Right lobe of liver (tissue), 6 donors: ENCODE measurements at regions not wholly inside any gene's neighbourhood (a gene's known extent, or its start where the extent isn't known, plus 50 kb on each side); places are given as distances from the start of the nearest gene placed in this dataset.

Source experiments
- ATAC-seq, 4 donors: fragments of 200-7000 bp; cut with Tn5 transposase; one replicate each; pipeline ENCODE4 v1.9.1; 2020; ENCODE audit warnings: mild to moderate bottlenecking in 4 of 4, moderate library complexity in 4 of 4
- DNase-seq, 3 donors: peaks; one replicate each; pipeline ENCODE4 v3.0.0-alpha.2; 2020
- H3K27ac ChIP-seq, 3 donors: fragments of 200-600 bp; one replicate each; pipeline ENCODE4 v1.8.0; 2022
- H3K27me3 ChIP-seq, 2 donors: fragments of 200-600 bp; one replicate each; pipeline ENCODE4 v1.8.0; 2022
- H3K36me3 ChIP-seq, 4 donors: fragments of 200-600 bp; sonication (generic) in 1 of 4; one replicate each; pipeline versions ENCODE4 v1.5.1 to v1.8.0; 2017 to 2022; ENCODE audit warnings: control low read depth in 1 of 4
- H3K4me1 ChIP-seq, 4 donors: fragments of 200-600 bp; sonication (generic) in 1 of 4; one replicate each; pipeline versions ENCODE4 v1.5.1 to v1.8.0; 2017 to 2022; ENCODE audit warnings: control low read depth in 1 of 4
- H3K4me3 ChIP-seq, 3 donors: fragments of 200-600 bp; one replicate each; pipeline ENCODE4 v1.8.0; 2022
- H3K9me3 ChIP-seq, 4 donors: fragments of 200-600 bp; sonication (generic) in 1 of 4; one replicate each; pipeline versions ENCODE4 v1.5.1 to v1.8.0; 2017 to 2022; ENCODE audit warnings: control low read depth in 1 of 4
- CTCF ChIP-seq, 4 donors: fragments of 200-600 bp in 3 of 4; fragments of 450-650 bp in 1 of 4; IDR thresholded peaks; one replicate each; pipeline versions ENCODE4 v1.5.1 to v1.8.0; 2016 to 2022; ENCODE audit warnings: antibody characterized with exemption in 4 of 4, mild to moderate bottlenecking in 2 of 4
- POLR2A ChIP-seq: fragments of 450-650 bp; IDR thresholded peaks from one replicate; pipeline ENCODE4 v1.6.1; 2017; ENCODE audit warnings: antibody characterized with exemption, mild to moderate bottlenecking
- WGBS: methylation state at CpG from one replicate; pipeline ENCODE4 v1.1.6; 2018; ENCODE audit warnings: low coverage, low lambda C conversion rate; ENCODE audit not compliant: insufficient coverage; ENCODE audit errors: missing lambda C conversion rate; 5-methylcytosine and 5-hydroxymethylcytosine counted together
- intact Hi-C, 2 donors: fragments of 100-400 bp; cut with DNase I; formaldehyde crosslinking; loops; one replicate each; pipeline versions ENCODE4 v1.11.2 to v1.14.1; 2022
- donor health status: DM: no; HTN: yes; CAD: no.
- donor health status: DM: no; HTN: no; CAD: no.
- donor health status: DM: no; HTN: no; CAD: no.
- donor health status: DM: no; HTN: yes; CAD: no.
- donor health status: DM: no; HTN: yes; CAD: no.

- peaks cover 0 to 58% (median 18%) of the 10 kb centered on the region in 4 donors for H3K4me1 ChIP-seq
- DNase-seq (no peak), ATAC-seq (peak in 2 of 4 donors; percentile 11 to 44)
- WGBS, result 18% methylated on average over 2 of the region's 2 CpGs
- H3K9me3 ChIP-seq, result no peaks in the 10 kb centered on the region
- no peaks in the 10 kb centered on the region for H3K36me3 ChIP-seq
- intact Hi-C loops, result no loop called here
- H3K27ac ChIP-seq, result peak overlapping the region in 1 of 3 donors; percentile 84
- TF ChIP-seq POLR2A (no peak), CTCF (IDR thresholded peaks at IDR 0.05) (no peak)
- no peak overlapping the region for H3K4me3 ChIP-seq
- H3K27me3 ChIP-seq, result no peaks in the 10 kb centered on the region
Measured at GRCh38 chr2:150557020-150557600, 69.6 kb upstream of the RND3 start.

GRCh38 chr2:150555611-150556356, 68.3 kb upstream of the RND3 start:
- no peaks in the 10 kb centered on the region for H3K27me3 ChIP-seq
- no peaks in the 10 kb centered on the region for H3K9me3 ChIP-seq
- TF ChIP-seq CTCF (IDR thresholded peaks at IDR 0.05) (no peak), POLR2A (peak; percentile 49)
- ATAC-seq (peak; percentile 75 to 86 (median 78)), DNase-seq (peak in 1 of 3 donors; percentile 49)
- H3K4me1 ChIP-seq, result peaks cover 0 to 54% (median 18%) of the 10 kb centered on the region in 4 donors
- H3K36me3 ChIP-seq, result no peaks in the 10 kb centered on the region
- H3K27ac ChIP-seq, result peak overlapping the region in 2 of 3 donors; percentile 49 to 84
- no peak overlapping the region for H3K4me3 ChIP-seq
- 13% methylated on average over 4 of the region's 4 CpGs for WGBS
- intact Hi-C loops, result no loop called here

GRCh38 chr2:150554046-150554445, 66.6 kb upstream of the RND3 start:
- Histone ChIP-seq H3K9me3 (no peaks in the 10 kb centered on the region), H3K36me3 (no peaks in the 10 kb centered on the region), H3K27me3 (no peaks in the 10 kb centered on the region), H3K4me1 (peaks cover 0 to 50% (median 18%) of the 10 kb centered on the region in 4 donors), H3K4me3 (no peak overlapping the region), H3K27ac (peak overlapping the region in 2 of 3 donors; percentile 1 to 84)
- ATAC-seq, result peak; percentile 59 to 75 (median 69)
- intact Hi-C loops, result no loop called here
- TF ChIP-seq CTCF (IDR thresholded peaks at IDR 0.05) (no peak), POLR2A (no peak)
- DNase-seq, result no peak
- WGBS, result 50% methylated on average over 1 of the region's 1 CpG

- Histone ChIP-seq H3K27me3 (no peaks in the 10 kb centered on the region), H3K4me3 (no peak overlapping the region), H3K27ac (peak overlapping the region in 1 of 3 donors; percentile 84), H3K9me3 (no peaks in the 10 kb centered on the region), H3K36me3 (no peaks in the 10 kb centered on the region), H3K4me1 (peaks cover 0 to 45% (median 18%) of the 10 kb centered on the region in 4 donors)
- 75% methylated on average over 5 of the region's 5 CpGs for WGBS
- DNase-seq (no peak), ATAC-seq (no peak)
- intact Hi-C loops, result no loop called here
- TF ChIP-seq CTCF (IDR thresholded peaks at IDR 0.05) (no peak), POLR2A (no peak)
Measured at GRCh38 chr2:150552041-150552820, 64.8 kb upstream of the RND3 start.
